AG20443 (cell line): ENCODE measurements at regions not wholly inside any gene's neighbourhood (a gene's known extent, or its start where the extent isn't known, plus 50 kb on each side); places are given as distances from the start of the nearest gene placed in this dataset.
"Not testable (repeated sequence)": the region's sequence is repeated elsewhere in the genome, so short reads cannot be mapped to it uniquely, and the experiment has no call there.

Experiments
- DNase-seq: peaks from one replicate; pipeline ENCODE4 v3.0.0; 2012; ENCODE audit warnings: low spot score, mixed read lengths

DNA sequence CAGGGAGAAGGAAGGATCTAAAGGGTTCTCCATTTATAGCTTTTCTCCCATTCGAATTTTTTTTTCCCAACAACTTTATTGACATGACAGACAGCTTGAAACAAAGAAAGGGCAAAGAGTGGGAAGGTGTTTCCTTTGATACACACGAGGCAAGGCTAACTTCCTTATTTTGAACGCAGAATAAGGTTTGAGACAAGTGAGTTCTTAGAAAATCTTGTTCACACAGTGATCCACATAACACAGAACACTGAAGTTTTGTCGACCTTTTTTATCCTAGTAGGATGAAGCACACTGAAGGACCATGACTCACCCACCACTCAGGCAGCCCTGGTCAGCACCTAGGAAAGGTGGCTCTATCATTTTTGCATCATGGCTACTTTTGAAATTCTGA lies 425.8 kb upstream of the MDFIC2 start:
- no peak for DNase-seq

DNA sequence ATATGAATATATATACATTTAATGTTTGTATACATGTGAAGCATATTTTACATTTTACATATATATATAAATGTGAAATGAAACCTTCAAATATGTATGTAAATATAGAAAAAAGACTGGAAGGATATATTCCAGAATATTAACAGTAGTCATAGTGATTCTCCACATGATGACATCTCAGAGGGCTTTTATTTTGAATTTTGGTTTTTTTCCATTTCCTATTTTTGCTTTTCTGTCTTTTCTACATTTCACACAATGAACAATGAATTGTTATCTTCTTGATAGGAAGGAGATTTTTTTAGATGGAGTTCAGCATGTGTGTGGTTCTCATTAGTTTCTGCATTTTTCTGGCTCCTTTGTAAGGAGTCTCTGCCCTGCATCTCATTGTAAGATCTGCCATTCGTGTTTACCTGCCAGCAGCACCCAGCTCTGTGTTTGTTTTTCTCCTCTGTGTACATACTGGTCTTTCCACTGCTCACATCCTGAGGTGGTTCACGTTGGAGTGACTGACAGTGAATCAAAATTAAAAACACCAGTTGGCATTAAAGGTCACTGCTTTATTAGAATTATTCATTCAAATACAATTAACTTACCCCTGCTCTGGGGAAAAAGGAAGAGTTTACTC lies 425.3 kb upstream of the MDFIC2 start:
- DNase-seq = no peak

DNA sequence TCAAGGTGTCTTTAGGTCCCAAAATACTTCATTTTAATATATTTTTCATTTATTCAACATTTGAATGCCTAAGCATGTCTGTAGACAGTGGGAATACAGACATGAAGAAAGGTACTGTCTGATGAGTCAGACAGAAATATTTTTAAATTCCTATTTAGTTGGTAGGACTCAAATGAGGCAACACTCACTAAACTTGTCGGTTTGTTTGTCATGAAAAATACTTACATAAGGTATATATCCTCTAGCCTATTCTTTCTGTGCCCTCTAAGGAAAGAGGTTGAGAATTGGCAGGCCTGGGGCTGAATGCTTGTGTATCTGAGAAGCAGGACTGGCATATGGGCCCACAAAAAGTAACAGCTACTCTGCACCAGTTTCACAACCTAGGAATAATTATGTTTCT lies 423.6 kb upstream of the MDFIC2 start:
- DNase-seq = peak; percentile 37

DNA sequence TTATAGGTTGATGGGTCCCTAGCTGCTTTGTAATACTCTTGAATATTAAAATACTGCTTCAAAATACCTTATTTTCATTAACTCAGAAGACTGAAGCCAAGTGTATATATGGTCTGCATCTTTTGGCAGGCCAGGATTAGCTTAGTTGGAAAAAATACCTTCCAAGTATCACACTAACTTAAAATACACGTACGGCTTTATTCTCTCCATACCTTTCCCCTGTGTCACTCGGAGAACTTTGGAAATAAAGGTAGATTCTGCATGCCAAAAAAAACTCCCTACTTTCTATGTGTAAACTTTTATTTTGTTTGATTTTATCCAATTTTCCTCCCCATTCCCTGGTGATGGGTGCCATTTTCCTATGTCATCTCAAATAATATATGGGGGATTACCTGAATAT lies 422.3 kb upstream of the MDFIC2 start:
- DNase-seq = no peak

DNA sequence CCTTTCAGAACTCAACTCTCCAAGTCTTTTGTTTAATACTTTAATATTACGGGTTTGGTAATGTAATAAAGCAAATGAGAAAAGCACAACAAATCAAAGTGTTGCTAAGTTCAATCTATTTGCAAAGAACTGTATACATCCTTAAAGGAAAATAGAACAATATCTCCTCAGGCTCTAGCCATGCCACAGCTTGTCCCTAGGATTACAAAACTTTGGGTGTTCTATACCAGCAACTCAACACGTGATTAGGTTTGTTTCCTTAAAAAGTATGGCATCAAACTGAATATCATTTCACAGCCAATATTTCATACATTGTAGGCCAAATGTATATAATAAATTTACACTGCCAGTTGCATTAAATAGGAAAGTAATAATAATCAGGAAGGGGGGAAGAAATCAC lies 418.6 kb upstream of the MDFIC2 start:
- no peak for DNase-seq

DNA sequence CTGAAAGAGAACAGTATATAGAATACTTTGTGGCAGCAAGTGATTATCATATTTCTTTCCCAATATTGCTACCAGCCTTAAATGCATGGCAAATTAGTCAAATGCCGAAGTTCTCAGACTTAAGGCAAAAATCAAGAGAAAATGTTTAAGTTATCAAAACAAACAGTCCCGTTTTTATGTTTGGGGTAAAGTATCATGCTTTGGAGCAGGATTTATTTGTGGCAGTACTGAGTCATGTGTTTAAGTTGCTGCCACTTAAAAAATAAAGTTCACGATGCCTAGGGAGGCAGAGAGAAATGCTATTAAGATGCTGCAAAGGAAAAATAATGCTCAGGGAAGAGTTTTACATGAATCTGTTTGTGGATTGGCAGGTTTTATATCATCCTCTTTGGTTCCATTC lies 417.4 kb upstream of the MDFIC2 start:
- no peak for DNase-seq

DNA sequence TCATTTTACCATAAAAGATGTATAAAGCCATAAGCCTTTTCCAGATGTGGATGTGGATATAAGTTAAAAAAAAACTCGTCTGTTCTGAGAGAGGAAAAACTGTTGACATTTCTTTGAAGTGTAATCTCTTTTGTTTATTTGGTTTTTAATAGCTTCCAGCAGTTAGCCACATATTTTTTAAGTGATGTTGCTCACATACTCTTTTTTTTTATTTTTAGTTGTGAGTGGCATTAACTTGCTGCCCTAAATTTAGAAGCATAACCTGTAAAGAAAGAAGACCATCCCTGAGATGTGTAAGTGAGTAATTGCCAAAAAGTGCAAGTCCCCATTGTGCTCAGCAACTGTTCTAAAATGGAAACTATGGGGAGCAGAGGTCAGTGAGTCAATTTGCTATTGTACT lies 415.9 kb upstream of the MDFIC2 start:
- no peak for DNase-seq

DNA sequence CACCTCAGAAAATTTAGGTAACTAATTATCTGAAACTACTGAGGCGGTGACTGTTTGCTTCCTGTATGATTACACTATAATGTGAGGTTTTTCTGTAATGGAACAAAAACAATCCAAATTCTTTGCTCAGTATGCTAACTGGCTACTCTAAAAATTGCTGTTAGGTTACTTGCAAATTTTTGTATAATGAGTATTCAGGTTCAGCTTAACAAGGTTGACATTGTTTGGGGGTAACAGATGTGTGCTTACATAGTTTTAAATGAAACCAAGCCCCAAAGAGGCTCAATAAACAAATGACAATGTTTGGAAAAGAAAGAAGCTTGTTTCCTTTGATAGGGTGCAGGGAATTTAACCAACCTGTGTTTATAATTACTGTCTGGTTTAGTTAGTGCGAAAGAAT lies 414.5 kb upstream of the MDFIC2 start:
- DNase-seq = peak; percentile 14

DNA sequence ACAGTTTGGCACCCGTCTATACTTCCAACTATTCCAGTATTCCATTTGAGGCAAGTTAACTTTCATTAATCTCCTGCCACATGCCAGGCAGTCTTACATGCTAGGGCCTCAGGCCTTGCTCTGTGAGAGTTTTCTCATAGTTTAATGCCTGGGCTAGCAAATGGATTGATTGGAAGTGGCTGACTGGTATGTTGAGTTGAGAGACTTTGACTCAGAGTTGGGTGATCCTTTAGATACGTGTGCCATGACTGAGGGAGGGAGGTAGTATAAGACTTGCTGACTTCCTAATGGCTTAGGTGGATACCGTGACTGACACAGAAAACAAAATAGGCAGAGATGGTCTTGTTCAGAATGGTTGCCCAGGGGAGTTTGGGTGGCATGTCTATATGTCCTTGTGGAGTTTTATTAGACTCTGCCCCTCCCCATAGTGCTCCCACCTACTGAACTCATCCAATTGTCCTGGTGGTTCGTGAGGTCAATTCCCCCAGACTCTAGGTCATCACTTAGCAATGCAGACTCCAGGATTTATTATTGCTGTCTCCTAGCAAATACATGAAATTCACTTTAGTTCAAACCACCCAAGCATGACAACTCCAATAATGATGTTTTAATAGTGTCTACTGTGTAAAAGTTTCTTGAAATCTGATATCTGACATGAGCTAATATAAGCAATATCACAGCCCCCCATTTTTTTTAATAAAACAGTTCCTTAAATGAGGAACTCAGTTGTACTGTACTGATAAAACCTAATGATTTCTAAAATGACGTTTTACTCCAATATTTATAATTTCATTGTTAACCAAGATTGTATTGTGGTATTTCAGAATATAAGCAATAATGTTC lies 413.9 kb upstream of the MDFIC2 start:
- no peak for DNase-seq

DNA sequence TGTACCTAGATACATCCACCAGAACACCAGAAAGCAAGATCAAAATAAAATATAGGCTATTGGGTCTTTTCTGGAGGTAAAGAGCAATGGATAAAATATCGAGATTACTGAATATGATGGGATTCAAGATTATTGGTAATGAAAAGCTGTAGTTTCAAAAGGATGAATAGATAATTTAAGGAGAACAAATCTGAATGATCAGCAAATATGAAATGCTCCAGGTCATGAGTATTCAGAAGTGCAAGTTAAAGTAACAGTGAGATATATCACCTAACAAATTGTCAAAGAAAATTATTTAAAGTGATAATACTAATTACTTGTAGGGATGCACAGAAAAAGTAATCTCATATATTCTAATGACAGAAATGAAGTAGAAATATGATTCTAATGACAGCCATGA lies 409.6 kb upstream of the MDFIC2 start:
- DNase-seq = no peak

DNA sequence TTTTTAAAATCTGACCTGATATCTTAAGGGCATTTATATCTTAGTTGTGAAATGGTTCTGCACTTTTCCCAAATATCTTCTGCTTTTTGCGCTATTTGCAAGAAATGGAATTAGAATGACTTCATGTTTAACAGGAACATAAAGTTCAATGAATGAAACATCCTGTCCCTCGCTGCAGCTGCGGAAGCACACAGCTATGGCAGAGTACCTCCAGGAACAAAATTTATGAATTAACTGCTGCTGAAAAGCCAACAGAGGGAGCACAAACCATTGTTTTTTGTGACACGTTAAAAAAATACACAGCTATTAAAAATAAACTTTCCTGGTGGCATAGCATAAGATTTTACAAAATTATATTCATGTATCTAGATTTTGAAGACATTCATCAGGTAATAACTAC lies 404.4 kb upstream of the MDFIC2 start:
- DNase-seq = peak; percentile 48

DNA sequence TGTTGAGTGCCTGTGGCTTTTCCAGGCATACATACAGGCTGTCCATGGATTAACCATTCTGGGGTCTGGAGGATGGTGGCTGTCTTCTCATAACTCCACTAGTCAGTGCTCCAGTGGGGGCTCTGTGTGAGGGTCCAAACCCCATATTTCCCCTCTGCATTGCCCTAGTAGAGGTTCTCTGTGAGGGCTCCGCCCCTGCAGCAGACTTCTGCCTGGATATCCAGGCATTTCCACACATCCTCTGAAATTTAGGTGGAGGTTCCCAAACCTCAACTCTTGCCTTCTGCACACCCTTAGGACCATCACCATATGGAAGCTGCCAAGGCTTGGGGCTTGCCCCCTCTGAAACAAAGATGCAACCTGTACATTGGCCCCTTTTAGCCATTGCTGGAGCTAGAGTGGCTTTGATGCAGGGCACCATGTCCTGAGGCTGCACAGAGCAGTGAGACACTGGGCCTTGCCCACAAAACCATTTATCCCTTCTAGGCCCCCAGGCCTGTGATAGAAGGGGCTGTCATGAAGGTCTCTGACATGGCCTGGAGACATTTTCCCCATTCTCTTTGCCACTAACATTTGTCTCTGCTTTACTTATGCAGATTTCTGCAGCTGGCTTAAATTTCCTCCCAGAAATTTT lies 400.1 kb upstream of the MDFIC2 start:
- no peak for DNase-seq

DNA sequence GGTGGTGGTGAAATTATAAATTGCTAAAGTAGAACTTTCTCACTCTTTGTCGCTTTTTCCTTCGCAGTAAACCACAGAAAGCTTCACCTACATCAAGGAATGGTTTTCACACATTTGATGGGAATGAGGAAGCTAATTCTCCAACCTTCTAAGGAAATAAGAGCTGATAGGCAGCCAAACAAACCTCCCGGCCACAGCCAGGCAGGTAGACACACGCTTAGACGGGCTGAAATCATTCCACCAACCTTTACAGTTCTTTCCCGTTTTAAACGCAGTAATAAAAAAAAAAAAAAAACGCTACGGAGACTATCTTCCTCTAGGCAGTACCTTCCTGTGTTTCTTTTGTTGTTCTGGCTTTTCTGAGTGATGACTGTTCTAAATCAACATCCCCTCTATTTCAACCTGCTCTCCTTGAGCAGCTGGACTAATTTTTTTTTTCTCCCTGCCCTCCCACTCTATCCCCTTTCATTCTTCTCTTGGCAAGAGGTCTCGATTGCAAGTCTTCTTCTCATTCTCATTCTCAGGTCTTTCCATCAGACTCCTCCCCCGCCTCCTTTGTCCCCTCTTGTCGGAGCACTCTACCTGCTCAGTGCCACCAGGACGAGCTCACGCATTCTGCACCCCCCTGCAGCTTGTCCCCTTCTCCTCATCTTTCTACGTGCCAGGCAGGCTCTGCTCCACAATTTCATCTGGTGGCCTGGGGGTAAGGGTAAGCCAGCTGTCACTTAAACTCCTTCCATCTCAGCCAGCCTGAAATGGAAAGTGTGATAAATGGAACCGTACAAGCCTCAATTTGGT lies 391.1 kb upstream of the MDFIC2 start:
- no peak for DNase-seq

DNA sequence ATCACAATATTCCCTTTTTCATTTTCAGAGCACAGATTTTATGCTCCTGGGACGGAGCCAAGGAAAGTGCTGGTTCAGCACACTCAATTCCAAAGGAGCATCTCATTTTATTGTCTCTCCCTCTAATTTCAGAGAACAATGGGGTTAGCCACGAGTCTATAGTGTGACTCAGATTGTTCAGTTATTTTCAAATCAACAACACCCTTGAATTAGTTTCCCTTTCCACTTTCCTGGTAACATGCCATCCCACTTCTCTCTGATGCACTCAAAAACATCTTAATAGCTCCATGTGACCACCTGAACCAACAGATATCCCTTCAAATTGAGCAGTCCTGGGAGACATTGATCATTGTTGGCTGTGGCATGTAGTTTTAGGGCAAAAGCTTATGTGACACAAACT lies 389.7 kb upstream of the MDFIC2 start:
- no peak for DNase-seq

DNA sequence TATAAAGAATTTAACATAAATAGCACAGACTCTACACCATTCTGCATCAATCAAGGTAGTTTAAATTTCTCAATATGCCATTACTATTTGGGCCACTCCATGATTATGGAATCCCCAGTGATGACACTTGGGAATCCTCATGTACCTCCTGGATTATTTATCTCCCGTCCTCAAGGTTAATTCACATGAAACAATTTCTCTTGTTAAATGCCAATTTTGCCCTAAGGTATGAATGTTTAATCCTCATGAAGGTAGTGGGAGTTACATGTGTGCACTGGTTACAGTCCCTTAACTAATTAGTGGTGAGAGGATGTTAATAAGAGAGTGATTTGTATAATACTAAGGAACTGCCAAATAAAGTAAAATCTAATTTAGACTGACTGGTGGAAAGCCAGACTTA lies 372.3 kb upstream of the MDFIC2 start:
- no peak for DNase-seq

DNA sequence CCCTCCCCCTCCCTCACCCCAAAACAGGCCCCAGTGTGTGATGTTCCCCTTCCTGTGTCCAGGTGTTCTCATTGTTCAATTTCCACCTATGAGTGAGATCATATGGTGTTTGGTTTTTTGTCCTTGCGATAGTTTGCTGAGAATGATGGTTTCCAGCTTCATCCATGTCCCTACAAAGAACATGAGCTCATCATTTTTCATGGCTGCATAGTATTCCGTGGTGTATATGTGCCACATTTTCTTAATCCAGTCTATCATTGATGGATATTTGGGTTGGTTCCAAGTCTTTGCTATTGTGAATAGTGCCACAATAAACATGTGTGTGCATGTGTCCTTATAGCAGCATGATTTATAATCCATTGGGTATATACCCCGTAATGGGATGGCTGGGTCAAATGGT lies 363.4 kb upstream of the MDFIC2 start:
- DNase-seq = not testable (repeated sequence)

DNA sequence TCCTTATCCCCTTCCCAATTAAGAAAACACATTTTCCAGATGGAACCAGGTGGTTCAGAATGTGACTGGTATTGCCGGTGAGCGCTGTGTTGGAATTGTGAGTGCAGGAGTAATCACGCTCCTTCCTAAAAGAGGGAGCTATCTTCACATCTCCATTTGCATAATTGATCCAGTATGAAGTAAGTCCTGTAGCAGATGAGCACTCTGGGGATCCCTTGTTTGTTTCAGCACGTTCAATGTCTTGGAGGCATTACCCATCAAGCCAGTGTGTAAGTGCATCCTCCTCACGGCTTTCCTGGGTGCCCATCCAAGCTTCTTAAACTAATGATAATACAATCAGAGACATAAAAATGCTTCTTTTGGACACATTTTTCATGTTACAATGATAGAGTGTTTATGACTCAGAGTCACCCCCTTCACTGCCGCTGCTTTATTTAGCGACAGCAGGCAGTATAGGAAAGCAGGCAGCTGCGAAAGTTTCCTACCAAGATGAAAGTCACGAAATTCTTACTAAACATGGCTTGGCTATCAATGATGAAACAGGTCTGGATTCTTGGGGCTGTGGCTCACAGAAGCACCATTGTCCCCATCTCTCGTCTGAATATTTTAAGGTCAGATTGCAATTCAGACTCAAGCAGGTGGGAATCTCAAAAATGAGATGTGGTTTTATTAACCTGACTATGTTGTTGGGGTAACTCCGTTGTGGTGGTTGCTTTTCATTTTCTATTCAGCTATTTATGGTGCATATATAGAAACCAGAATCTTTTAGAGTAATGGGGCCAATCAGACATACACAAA lies 346.3 kb upstream of the MDFIC2 start:
- DNase-seq = no peak

DNA sequence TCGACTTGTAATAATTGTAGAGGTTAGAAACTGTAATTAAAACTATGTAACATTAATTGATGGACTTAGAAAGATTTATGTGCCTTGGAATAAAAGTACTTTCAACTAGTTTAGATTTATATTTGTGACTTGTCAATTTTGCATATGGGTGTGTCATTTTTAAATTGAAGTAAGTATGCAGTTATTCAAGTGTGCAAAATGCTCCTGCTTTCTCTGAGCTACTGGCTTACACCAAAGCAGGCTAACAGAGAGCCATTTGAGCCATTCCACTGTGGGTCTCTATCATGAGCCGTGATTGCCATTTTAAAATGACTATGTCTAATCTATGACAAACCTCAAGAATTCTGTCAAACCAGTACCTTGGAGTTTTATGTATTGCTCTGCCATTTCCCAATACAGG lies 345.0 kb upstream of the MDFIC2 start:
- DNase-seq = no peak

DNA sequence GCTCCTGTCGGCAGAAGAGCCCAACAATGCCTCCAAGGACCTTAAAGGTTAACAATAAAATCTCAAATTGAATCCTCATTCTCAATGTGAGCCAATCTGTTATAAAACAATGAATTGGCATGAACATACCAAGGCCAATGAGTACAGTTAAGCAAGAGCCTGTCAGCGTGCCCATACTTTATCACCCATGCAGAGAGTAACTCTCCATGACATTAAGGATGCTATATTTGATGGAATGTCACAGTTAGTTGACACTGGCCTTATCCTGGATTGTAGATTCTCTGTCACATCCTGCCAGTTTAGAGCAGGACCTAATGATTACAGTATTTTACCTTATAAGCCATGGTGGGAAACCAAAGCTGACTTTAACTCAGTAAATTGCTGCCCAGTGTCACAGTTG lies 335.4 kb upstream of the MDFIC2 start:
- no peak for DNase-seq

DNA sequence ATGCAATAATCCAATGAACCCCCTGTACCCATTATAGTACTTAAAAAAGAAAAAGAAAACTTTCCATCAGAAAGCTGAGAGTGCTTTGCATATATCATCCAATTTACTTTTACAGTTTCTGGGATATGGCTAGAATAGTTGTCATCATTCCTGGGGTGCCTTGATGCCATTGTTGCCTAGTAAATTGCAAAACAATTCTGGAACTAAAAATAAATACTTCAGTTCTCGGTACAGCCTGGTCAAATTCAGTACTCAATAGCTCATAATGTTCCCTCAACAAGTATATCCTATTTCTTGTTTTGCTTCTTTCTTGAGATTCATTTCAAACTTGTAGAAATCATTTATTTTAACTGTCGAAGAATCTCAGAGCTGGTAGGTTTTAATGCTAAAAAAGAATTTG lies 334.7 kb upstream of the MDFIC2 start:
- no peak for DNase-seq

DNA sequence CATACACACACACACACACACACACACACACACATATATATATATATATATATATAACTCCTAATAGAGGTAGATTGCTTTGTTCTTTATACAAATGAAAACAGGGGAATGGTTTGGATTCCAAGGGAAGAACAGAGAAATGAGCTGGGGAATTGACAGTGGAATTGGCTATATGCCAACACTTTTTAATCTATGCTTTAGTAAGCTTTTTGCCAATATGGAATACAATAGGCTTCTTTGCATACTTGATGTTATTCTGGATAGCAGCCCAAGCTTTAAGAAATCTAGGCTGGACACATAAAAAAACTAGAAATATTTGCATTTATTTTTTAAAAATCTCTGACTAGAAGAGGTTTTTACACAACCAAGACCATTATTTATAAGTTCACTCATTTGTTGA lies 334.2 kb upstream of the MDFIC2 start:
- DNase-seq = no peak

DNA sequence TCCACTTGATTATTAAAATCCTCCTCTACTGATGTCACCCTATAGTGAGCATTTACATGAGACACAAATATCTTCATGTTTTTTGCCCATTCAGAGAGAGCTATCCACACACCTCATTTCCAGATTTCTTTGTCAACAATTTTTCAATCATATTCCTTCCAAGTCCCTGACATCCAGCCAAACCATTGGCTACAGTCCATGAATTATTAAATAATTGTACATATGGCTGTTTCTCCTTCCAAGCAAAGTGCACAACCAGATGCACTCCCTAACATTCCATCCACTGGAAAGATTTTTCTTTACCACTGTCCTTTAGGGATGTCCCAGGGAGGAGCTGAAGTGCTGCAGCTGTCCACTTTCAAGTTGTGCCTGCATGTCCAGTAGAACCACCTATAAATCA lies 328.0 kb upstream of the MDFIC2 start:
- DNase-seq = no peak
